GM12878 (cell line): ENCODE measurements at regions not wholly inside any gene's neighbourhood (a gene's known extent, or its start where the extent isn't known, plus 50 kb on each side); places are given as distances from the start of the nearest gene placed in this dataset.
A peak's percentile ranks its signal among the peaks of the same experiment; 100 is the strongest.

ENCODE experiments used
- ATAC-seq: fragments of 200-7000 bp; cut with Tn5 transposase; 3 replicates; pipeline ENCODE4 v1.9.1; 2020; ENCODE audit warnings: mild to moderate bottlenecking, moderate library complexity
- BruUV-seq: library from RNA; stranded (reverse); fragments of 400-500 nt; replicated peaks from 2 replicates; lab custom pipeline; 2021; lab: Mats Ljungman, UMichigan
- CTCF ChIA-PET: fragments of 300-600 bp; sonication (Branson Sonifier 250); formaldehyde crosslinking; extraction: SDS; loops from one replicate; lab custom pipeline; 2021; ENCODE audit warnings: inconsistent platforms; lab: Yijun Ruan, JAX
- POLR2A ChIA-PET: fragments of 350-600 bp; formaldehyde crosslinking; extraction: SDS; loops from one replicate; lab custom pipeline; 2021; ENCODE audit warnings: inconsistent platforms; lab: Charles Lee
- RAD21 ChIA-PET: fragments of 300-600 bp; sonication (Branson Sonifier 250); formaldehyde crosslinking; loops from one replicate; lab custom pipeline; 2023; ENCODE audit warnings: antibody characterized with exemption; ENCODE audit not compliant: unreplicated experiment; lab: Charles Lee
- SMC1A ChIA-PET: fragments of 300-600 bp; sonication (Branson Sonifier 250); formaldehyde crosslinking; loops from one replicate; lab custom pipeline; 2023; ENCODE audit not compliant: unreplicated experiment, uncharacterized antibody; lab: Charles Lee
- DNase-seq: peaks from one replicate; pipeline ENCODE4 v3.0.0-alpha.2; 2011; ENCODE audit warnings: low read depth, low spot score
- FAIRE-seq: peaks from 3 replicates; lab custom pipeline; 2011; peaks lifted over from hg19 to GRCh38; lab: Jason Lieb, UNC
- H2AFZ ChIP-seq: 2 replicates; pipeline ENCODE4 v1.6.0; 2011; ENCODE audit warnings: low read depth, low read length, control low read depth; ENCODE audit not compliant: control insufficient read depth
- H3K27ac ChIP-seq: 2 replicates; pipeline ENCODE4 v1.5.1; 2011; ENCODE audit warnings: control low read depth; ENCODE audit not compliant: control insufficient read depth, insufficient read depth
- H3K27me3 ChIP-seq, 2 experiments: replicated peaks in 1 of 2; 2 replicates each; pipeline versions ENCODE4 v1.6.0 to v1.6.1; 2011; ENCODE audit warnings: low read length in 1 of 2; ENCODE audit not compliant: control insufficient read depth in 2 of 2, insufficient read depth in 2 of 2
- H3K36me3 ChIP-seq, 2 experiments: 2 replicates each; pipeline ENCODE4 v1.5.1; 2011; ENCODE audit warnings: low read length in 1 of 2; ENCODE audit not compliant: control insufficient read depth in 2 of 2, insufficient read depth in 2 of 2
- H3K4me1 ChIP-seq: 2 replicates; pipeline ENCODE4 v1.6.1; 2011; ENCODE audit warnings: mild to moderate bottlenecking, low read length, moderate library complexity, mixed read lengths; ENCODE audit not compliant: control insufficient read depth, insufficient read depth
- H3K4me2 ChIP-seq: 2 replicates; pipeline ENCODE4 v1.6.0; 2011; ENCODE audit warnings: control low read depth; ENCODE audit not compliant: control insufficient read depth, insufficient read depth
- H3K4me3 ChIP-seq: fragments of 200-600 bp; sonication (generic); 2 replicates; pipeline ENCODE4 v1.5.1; 2016
- H3K79me2 ChIP-seq: 2 replicates; pipeline ENCODE4 v1.6.0; 2011; ENCODE audit warnings: low read length; ENCODE audit not compliant: control insufficient read depth, insufficient read depth
- H3K9ac ChIP-seq: 2 replicates; pipeline ENCODE4 v1.8.0; 2011; ENCODE audit warnings: low read length, control low read depth, mixed read lengths; ENCODE audit not compliant: control insufficient read depth, insufficient read depth
- H3K9me3 ChIP-seq: replicated peaks from 3 replicates; pipeline ENCODE4 v1.5.1; 2011; ENCODE audit warnings: mild to moderate bottlenecking, low read length; ENCODE audit not compliant: control insufficient read depth, insufficient read depth
- H4K20me1 ChIP-seq: 2 replicates; pipeline ENCODE4 v1.6.0; 2011; ENCODE audit not compliant: control insufficient read depth, insufficient read depth
- BACH1 ChIP-seq: fragments of 450-650 bp; IDR thresholded peaks from 2 replicates; pipeline ENCODE4 v1.6.1; 2017; ENCODE audit warnings: mild to moderate bottlenecking, borderline replicate concordance
- CBX3 ChIP-seq: fragments of 200-600 bp; sonication (generic); IDR thresholded peaks from 2 replicates; pipeline ENCODE4 v1.6.1; 2016; ENCODE audit warnings: low read depth, borderline replicate concordance
- E4F1 ChIP-seq: fragments of 450-650 bp; IDR thresholded peaks from 2 replicates; pipeline ENCODE4 v1.6.1; 2018; ENCODE audit warnings: borderline replicate concordance, mild to moderate bottlenecking; ENCODE audit not compliant: partially characterized antibody
- EED ChIP-seq: sonication (generic); IDR thresholded peaks from 2 replicates; pipeline ENCODE4 v1.6.1; 2016; ENCODE audit warnings: antibody characterized with exemption, low read depth
- IKZF1 ChIP-seq: fragments of 450-650 bp; conservative IDR thresholded peaks from 2 replicates; pipeline ENCODE4 v1.6.1; 2017; ENCODE audit warnings: antibody characterized with exemption, mild to moderate bottlenecking
- IKZF2 ChIP-seq, 2 experiments: fragments of 450-650 bp; IDR thresholded peaks; 2 replicates each; pipeline ENCODE4 v1.6.1; 2017; ENCODE audit warnings: mild to moderate bottlenecking in 2 of 2, moderate library complexity in 2 of 2
- MTA2 ChIP-seq: fragments of 450-650 bp; IDR thresholded peaks from 2 replicates; pipeline ENCODE4 v1.6.1; 2016; ENCODE audit warnings: low read depth, mild to moderate bottlenecking, moderate library complexity
- NFYA ChIP-seq: IDR thresholded peaks from 2 replicates; pipeline ENCODE4 v1.6.1; 2011; ENCODE audit warnings: low read depth, mild to moderate bottlenecking, low read length, improper control_type of control experiment, borderline replicate concordance
- RUNX3 ChIP-seq: IDR thresholded peaks from 2 replicates; pipeline ENCODE4 v1.6.1; 2012; ENCODE audit warnings: low read length, inconsistent platforms
- SPI1 ChIP-seq: IDR thresholded peaks from 2 replicates; pipeline ENCODE4 v1.6.1; 2011; ENCODE audit warnings: low read depth, mild to moderate bottlenecking, low read length, moderate library complexity, borderline replicate concordance; ENCODE audit not compliant: insufficient read depth
- SREBF2 ChIP-seq: IDR thresholded peaks from 2 replicates; pipeline ENCODE4 v1.6.1; 2012; ENCODE audit warnings: mild to moderate bottlenecking, low read length
- WGBS: methylation state at CpG from one replicate; pipeline ENCODE4 v1.1.6; 2016; ENCODE audit warnings: low lambda C conversion rate; ENCODE audit not compliant: insufficient replicate concordance, insufficient coverage; ENCODE audit errors: missing lambda C conversion rate; 5-methylcytosine and 5-hydroxymethylcytosine counted together
- in situ Hi-C: fragments of 300-500 bp; cut with MboI; formaldehyde crosslinking; loops from 9 replicates; pipeline ENCODE4 v1.14.3; 2018; ENCODE audit warnings: mixed read lengths
- intact Hi-C: fragments of 100-400 bp; cut with micrococcal nuclease; formaldehyde crosslinking; loops from one replicate; pipeline ENCODE4 v1.14.2; 2022; ENCODE audit not compliant: unreplicated experiment
- TF ChIP-seq, protein P1 (sequence below): fragments of 450-650 bp; IDR thresholded peaks from 2 replicates; pipeline ENCODE4 v1.6.1; 2017; ENCODE audit warnings: mild to moderate bottlenecking
- TF ChIP-seq, protein P2 (sequence below): fragments of 450-650 bp; IDR thresholded peaks from 2 replicates; pipeline ENCODE4 v1.6.1; 2017; ENCODE audit warnings: low read depth, mild to moderate bottlenecking, moderate library complexity

DNA sequence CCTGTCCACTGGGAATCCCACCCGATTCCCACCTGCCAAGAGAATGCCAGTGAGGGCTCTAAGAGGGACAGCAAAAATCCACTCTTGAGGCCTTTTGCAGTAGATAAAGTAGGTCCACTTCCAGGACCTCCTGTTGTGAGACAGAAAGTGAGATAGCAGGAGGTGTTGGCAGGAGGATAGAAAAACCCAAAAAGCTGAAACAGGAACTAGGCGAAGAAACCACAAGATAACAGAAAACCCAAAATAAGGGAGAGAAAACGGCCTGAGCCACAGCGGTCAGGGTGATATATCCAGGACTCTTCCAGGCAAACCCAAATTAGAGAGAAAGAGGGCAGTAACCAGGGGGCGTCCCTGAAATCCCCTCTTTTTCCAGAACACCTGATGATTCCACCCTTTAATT, 79.7 kb upstream of the LINC01488 start:
- WGBS: 15% methylated on average over 5 of the region's 5 CpGs
- no peaks in the 10 kb centered on the region for H3K79me2 ChIP-seq
- no TSS peak for BruUV-seq

More for the DNA sequence above, 79.7 kb upstream of the LINC01488 start:
- peak overlapping the region; percentile 76 for H3K4me2 ChIP-seq
- peaks cover 10% of the 10 kb centered on the region for H3K4me1 ChIP-seq
- ATAC-seq (peak; percentile 48), DNase-seq (no peak), FAIRE-seq (no peak)
- H3K36me3 ChIP-seq: no peaks in the 10 kb centered on the region
- RAD21 ChIA-PET: no interaction called here
- peaks cover 2% of the 10 kb centered on the region; the same call in 1 of the 2 replicates for H4K20me1 ChIP-seq
- H3K27ac ChIP-seq: no peak overlapping the region
- TF ChIP-seq BACH1 (no peak), RUNX3 (peak; percentile 65), CBX3 (no peak), E4F1 (no peak), EED (peak; percentile 30; the same call in 1 of the 2 replicates), SPI1 (0 out of 2 replicates have a peak, but pooled peaks have one; percentile 2), SREBF2 (no peak), NFYA (no peak), IKZF1 (peak; percentile 68; the same call in 1 of the 2 replicates), IKZF2 (IDR thresholded peaks at IDR 0.05) (peak; percentile 41 to 62; a peak in 3 of 4 replicates), MTA2 (0 out of 2 replicates have a peak, but pooled peaks have one; percentile 20)
- TF ChIP-seq, protein P1, sequence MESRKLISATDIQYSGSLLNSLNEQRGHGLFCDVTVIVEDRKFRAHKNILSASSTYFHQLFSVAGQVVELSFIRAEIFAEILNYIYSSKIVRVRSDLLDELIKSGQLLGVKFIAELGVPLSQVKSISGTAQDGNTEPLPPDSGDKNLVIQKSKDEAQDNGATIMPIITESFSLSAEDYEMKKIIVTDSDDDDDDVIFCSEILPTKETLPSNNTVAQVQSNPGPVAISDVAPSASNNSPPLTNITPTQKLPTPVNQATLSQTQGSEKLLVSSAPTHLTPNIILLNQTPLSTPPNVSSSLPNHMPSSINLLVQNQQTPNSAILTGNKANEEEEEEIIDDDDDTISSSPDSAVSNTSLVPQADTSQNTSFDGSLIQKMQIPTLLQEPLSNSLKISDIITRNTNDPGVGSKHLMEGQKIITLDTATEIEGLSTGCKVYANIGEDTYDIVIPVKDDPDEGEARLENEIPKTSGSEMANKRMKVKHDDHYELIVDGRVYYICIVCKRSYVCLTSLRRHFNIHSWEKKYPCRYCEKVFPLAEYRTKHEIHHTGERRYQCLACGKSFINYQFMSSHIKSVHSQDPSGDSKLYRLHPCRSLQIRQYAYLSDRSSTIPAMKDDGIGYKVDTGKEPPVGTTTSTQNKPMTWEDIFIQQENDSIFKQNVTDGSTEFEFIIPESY: no peak
- TF ChIP-seq, protein P2, sequence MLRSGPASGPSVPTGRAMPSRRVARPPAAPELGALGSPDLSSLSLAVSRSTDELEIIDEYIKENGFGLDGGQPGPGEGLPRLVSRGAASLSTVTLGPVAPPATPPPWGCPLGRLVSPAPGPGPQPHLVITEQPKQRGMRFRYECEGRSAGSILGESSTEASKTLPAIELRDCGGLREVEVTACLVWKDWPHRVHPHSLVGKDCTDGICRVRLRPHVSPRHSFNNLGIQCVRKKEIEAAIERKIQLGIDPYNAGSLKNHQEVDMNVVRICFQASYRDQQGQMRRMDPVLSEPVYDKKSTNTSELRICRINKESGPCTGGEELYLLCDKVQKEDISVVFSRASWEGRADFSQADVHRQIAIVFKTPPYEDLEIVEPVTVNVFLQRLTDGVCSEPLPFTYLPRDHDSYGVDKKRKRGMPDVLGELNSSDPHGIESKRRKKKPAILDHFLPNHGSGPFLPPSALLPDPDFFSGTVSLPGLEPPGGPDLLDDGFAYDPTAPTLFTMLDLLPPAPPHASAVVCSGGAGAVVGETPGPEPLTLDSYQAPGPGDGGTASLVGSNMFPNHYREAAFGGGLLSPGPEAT: 0 out of 2 replicates have a peak, but pooled peaks have one; percentile 22
- H3K27me3 ChIP-seq: no peaks in the 10 kb centered on the region; a peak in 1 of 4 replicates
- H3K9ac ChIP-seq: no peak overlapping the region
- no peak overlapping the region for H2AFZ ChIP-seq
- H3K4me3 ChIP-seq: no peak overlapping the region
- SMC1A ChIA-PET: interaction anchor here (1.3 to 1.6 kb wide), 2 partner anchors 9 to 20 kb away, joined by 4 to 5 read pairs; no protein-coding TSS in a partner anchor
- POLR2A ChIA-PET: no interaction called here
- peaks cover 5% of the 10 kb centered on the region; the same call in 2 of the 3 replicates for H3K9me3 ChIP-seq
- CTCF ChIA-PET: no interaction called here
- intact Hi-C loops: no loop called here
- in situ Hi-C loops: no loop called here
